ENCODE measurements at regions not wholly inside any gene's neighbourhood (a gene's known extent, or its start where the extent isn't known, plus 50 kb on each side); places are given as distances from the start of the nearest gene placed in this dataset.
"Not testable (repeated sequence)": the region's sequence is repeated elsewhere in the genome, so short reads cannot be mapped to it uniquely, and the experiment has no call there.

DNA sequence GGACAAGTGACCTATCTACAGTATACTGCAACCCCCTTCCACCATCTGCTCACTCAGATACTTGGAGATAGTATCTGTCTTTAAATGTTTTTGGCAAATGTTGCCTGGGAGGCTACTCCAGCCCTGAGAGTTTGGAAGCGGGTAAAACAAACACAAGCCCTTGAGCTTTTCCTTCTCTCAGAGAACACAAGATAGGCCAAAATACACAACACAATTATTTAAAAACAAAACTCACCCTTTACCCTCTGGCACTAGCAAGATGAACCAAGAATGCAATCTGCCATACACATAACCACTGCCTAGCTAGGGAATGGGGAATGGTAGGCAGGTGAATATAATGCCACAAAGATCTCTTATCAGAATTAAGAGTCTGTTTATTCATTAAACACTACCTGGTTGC is 324.7 kb upstream of the FAM47C start:
- no peak for DNase-seq (ENCODE audit: low spot score)

DNA sequence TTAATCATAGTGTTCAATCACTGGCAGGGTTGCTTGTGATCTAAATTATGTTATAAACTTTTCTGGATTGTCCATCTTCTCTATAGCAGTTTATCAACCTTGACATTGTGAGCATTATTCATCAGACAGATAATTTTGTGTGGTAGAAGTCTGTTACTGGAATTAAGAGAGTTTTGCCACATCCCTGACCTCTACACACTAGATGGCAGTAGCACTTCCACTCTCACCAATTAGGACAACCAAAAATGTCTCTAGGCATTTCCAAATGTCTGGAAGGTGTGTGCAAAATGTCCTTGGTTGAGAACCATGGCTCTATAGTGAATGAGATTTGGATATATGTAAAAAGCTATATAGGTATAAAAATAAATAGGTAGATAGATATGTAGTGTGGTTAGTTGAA is 324.1 kb upstream of the FAM47C start:
- no peak for DNase-seq (ENCODE audit: low spot score)

DNA sequence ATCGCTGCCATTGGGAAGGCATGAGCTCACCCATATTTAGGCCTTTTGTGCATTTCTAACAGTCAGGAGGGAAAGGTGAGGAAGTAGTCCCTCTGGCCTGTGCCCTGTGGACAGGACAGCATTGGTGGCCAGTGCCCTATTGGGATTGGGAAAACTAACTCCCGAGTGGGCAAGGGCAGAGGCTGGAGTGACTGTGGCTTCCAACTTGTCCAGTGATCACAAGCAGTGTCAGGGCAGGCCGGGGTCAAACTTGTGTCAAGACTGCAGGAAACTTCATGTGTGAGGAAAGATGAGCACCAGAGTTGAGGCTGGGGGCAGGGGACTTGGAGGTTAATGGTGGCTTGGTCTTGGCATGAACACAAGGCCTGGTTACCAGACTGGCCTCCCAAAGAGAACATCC is 286.2 kb upstream of the FAM47C start:
- no peak for DNase-seq (ENCODE audit: low spot score)

DNA sequence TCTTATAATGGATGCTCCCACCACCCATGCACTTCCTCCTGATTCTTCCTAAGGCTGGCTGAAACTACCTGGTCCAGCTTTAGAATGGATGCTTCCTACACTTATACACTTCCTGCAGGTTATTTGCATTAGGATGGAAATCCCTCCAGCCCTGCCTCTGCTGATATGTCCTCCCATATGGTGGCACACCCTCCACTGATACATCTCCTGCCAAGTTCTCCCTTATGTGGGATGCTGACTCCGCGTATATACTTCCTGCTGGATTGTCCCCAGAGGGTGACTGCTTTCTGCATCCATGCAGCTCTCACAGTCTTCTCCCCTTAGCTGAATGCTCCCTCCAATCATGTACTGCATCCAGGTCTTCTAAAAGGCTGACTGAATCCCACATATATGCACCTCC is 254.6 kb upstream of the FAM47C start:
- no peak for DNase-seq (ENCODE audit: low spot score)

DNA sequence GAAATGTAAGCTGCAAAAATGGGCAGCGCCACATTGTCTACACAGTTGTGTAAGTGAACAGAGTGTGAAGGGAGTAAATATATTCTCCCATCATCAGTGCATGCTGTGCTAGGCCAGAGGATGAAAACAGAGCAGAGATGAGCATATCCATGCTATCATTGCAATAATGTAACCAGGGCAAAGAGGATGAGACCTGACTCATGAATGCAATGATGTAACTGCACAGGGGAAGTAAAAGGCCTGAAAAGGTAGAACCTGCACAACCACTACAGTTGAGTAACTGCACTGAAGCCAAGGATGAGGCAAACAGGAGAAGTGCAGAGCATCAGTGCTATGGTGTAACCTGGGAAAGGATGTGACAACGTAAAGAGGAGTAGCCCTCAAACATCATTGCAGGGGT is 220.4 kb upstream of the FAM47C start:
- DNase-seq (ENCODE audit: low spot score) = no peak

DNA sequence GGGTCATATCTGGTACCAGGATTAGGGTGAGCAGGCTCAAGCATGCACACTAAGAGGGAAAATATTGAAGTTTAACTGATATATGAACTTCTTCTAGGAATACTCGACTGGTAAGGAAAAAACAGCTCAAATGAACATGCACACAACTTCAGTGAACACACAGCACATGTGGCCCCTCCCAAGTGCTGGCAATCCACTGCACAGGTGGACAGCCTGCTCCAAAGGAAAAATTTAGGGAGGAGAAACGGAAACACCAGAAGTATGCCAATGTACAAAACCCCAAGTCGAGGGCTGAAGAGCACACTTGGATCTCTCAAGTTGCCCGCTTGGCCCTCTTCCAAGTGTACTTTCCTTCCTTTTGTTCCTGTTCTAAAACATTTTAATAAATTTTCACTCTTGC is 205.0 kb upstream of the FAM47C start:
- DNase-seq (ENCODE audit: low spot score) = no peak

DNA sequence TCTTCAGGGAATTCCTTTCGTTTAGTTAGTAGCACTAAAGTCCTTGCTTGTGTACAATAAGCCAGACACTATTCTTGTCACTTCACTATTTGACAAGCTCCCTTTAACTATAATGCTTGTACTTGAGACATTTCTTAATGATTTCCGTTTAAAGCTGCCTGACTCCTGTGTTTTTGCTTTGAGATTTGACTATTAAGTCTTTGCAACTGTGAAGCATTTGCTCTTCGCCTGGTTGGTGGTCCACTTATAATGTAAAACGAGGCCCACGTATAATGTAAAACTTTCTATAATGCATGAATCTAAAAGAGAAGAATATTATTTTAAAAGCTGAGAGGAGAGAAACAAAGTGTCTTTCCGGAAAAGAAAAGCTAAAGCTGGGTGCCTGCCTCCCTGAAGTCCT is 204.1 kb upstream of the FAM47C start:
- DNase-seq (ENCODE audit: low spot score) = no peak

DNA sequence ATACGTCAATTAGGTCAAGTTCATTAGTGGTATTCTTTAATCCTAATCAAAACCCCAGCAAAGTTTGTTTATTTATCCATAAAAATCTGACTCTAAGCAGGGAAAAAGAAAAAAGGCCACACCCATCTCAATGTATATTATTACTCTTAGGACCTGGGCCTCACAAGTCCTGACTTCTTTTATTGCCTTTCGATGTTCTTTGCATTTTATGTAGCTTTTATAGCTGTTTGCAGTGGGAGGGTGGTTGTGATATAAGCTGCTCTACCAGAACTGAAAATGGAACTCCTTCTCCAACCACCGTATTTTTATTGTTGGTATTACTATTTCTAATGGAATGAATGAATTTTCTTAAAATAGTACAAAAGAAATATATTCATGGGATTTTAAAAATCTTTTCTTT is 163.3 kb upstream of the FAM47C start:
- DNase-seq (ENCODE audit: low spot score) = no peak

DNA sequence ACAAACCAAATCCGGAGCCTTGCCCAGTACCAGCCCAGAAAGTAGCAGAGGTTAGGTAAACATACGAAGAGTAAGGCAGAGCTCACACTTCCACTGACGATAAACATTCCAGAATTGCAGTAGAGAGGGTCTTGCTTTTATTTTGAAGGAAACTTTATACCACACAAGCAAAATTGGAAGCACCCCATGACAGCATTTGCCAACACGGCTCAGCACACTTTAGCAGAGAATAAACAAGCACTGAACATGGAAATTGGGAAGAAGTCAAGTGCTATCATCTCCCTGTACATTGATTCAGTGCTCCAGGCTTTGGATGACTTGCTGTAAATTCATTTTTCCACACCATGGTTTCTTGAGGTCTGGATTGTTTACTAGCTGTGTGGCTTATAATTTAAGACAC is 160.7 kb upstream of the FAM47C start:
- no peak for DNase-seq (ENCODE audit: low spot score)

DNA sequence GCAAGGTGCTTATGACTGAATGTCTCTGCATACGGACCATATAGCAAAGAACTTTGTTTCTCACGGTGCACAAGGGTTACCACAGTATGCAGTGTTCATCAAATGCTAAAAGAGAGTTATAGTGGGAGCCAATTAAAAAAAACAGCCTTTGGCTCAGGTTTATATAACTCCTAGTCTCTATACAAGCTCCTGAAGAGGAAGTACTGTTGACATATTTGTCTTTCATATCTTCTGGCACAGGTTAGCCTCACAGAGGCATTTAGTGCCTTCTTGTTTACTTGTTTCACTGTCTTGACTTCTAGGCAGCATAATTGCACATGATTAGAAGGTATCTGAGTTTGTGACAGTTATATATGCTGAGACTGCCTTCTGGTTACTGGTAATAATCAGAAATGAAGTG is 158.8 kb upstream of the FAM47C start:
- no peak for DNase-seq (ENCODE audit: low spot score)

DNA sequence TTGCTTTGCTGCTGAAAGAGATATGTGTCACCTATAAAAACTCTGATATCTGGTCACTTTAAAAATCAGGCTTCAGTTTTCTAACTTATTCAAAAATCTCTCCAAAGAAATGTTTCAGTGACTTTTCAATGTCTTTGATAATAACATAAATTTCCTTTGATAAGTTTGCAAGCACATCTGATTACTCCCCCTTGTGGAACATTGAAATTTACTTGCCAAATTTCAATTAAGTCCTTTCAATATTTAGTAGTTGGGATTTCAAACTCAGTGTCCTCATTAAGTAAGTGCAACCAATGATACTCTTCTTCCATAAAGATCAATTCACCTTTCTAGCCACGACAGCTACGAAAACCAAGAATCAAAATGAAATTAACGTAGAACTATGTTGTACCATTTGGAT is 151.3 kb upstream of the FAM47C start:
- no peak for DNase-seq (ENCODE audit: low spot score)

DNA sequence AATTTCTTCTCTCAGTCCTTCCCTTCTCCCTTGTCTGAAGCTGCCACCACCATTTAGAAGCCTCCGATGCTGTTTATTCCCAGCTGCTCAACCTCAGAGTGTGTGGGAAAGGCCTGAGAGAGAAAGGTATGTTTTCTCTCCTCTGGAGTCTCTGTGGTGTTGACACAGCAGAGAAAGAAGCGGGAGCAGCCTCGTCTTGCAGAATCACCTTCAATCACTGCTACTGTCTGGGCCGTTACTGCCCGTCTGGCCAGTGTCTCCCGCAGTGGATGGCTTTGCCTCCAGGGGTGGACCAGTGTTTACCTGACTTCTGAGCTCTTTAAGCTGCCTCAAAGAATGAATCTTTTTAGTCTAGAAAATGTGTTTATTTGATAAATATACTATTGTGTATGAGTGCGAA is 148.9 kb upstream of the FAM47C start:
- DNase-seq (ENCODE audit: low spot score) = no peak

DNA sequence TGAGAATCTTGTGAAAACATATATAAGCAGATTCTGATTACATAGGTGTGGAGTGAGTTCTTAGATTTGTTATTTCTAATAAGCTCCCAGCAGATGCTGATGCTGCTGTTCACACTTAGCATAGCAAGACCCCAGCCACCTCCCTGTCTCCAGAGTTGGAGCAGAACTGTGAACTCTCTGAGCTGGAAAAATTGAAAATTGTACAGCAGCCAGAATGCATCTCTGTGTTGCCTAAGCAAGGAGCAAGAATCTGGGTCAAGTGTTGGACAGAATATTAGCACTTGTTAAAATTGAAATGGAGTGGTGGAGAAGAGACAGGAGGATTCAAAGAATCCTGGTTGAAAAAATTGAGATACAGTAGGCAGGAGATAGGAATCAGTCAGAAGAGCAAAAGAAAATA is 146.6 kb upstream of the FAM47C start:
- DNase-seq (ENCODE audit: low spot score) = no peak

DNA sequence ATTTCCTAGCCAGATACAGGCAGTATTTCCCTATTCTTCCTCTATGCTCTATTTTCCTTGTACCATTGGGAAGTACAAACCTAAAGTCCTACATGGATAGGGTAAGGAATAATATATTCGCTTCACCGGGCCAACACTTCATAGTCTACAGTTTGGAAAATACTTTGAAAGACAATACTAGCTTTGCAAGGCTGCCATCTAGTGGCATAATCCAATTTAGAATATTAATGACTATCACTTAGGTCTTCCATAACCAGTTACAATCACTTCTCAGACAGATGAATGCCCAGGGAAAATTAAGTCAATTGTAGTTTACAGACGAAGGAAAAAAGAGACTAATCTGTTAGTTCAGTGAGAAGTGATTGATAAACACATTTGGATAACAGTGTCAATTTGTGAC is 141.0 kb upstream of the FAM47C start:
- DNase-seq (ENCODE audit: low spot score) = peak; percentile 3

DNA sequence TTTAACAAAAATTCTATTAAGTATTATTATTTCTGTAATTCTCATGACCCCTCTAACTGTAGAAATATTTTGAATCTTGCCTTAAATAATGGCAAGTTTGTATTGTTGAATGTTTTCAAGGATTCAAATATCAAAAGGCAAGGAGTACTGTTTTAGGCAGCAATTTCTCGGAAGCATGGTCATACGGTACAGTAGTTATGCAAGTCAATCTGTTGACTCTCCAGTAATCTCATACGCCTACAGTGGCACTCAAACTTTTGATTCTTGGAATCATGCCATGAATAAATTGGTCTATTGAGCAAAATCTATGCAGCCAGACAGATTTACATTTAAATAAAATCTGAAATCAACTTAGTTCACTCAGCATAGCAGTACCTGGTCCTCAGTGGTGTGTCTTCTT is 139.6 kb upstream of the FAM47C start:
- no peak for DNase-seq (ENCODE audit: low spot score)

DNA sequence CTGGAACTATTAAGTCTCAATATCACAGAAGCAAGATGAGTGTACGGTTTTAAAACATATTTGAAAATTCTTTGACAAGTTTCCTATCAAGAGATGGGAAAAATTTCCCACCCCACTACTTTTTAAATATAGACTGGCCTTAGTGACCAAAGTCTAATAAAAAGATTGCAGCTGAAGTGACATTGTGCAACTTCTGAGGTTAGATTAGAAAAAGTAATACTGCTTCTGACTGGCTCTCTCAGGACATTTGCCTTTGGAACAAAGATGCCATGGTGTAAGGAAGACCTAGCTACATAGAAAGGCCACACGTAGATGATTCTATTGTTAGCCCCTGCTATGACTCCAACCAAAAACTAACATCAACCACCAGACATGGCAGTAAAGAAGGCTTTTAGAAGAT is 138.7 kb upstream of the FAM47C start:
- DNase-seq (ENCODE audit: low spot score) = no peak

DNA sequence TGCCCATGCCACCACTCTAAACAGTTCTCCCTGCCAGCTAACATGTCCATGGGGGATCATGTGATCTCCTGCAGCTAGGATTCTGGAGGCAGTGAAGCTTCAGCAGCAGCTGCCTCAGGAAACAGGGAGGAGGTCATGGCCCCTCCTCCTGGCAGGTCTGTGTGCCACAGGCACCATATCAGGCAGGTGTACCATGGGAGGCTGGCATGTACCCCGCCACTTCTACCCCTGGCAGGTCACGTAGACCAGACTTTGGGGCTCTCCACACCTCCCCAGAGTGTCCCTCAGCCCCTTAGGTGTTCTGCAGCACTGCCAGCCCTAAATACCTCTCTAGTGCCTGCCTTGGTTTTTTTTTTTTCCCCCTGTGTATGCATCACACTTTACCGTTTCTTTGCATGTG is 110.5 kb upstream of the FAM47C start:
- no peak for DNase-seq (ENCODE audit: low spot score)

DNA sequence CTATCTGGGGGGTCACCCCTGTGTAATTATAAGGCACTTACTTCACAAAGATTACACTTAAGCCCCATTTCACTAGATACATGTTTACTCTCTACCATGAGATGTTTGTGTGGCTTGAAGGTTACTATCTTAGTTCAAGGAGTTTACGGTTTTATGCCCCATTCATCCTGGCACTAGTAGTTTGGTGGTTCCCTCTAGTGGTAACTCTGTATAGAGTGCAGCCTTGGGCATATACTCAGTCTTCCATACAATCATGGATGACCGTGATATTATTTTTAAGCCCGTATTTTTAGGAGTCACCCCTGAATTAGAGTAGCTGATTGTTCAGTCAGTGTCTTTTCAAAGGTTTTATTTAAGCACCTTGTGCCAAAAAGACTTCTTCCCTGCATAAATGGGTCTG is 109.9 kb upstream of the FAM47C start:
- no peak for DNase-seq (ENCODE audit: low spot score)

DNA sequence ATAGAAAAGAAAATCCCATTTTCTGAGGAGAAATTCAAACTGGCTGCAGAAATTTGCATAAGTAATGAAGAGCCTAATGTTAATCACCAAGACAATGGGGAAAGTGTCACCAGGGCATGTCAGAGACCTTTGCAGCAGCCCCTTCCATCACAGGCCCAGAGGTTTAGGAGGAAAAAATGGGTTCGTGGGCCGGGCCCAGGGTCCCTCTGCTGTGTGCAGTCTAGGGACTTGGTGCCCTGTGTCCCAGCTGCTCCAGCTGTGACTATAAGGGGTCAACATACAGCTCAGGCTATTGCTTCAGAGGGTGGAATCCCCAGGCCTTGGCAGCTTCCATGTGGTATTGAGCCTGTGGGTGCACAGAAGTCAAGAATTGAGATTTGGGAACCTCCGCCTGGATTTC is 103.6 kb upstream of the FAM47C start:
- not testable (repeated sequence) for DNase-seq (ENCODE audit: low spot score)

DNA sequence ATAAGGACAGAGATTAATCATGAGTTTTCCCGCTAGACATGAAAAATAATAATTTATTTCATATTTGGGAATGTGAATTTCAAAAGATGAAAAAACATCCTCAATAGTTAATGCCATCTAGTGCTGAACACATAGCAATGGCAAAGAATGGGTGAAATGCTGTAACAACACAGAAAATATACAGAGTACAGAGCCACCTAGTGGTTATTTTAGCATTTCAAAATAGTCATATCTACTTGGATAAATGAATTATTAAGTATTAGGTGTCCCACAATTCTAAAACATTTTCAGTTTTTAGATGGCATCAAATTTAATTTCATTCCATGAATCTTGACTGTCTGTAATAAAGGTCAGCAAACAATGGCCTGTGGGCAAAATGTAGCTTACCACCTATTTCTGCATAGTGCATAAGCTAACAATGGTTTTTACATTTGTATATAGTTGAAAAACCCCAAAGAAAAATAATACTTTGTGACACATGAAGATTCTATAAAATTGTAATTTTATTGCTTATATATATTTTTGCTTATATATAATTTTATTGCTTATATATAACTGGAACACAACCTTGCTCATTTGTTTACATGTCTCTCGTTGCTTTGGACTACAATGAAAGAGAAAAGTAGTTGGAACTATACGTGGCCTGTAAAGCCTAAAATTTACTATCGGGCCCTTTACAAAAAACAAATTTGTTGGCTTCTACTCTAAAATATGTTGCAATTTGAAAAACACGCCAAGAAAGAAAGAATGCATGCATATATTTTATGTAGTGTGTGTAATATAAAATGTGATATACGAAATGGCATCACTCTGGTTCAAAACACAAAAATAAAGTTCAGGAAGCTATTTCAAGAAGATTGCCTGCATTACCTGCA is 99.1 kb upstream of the FAM47C start:
- DNase-seq (ENCODE audit: low spot score) = no peak

DNA sequence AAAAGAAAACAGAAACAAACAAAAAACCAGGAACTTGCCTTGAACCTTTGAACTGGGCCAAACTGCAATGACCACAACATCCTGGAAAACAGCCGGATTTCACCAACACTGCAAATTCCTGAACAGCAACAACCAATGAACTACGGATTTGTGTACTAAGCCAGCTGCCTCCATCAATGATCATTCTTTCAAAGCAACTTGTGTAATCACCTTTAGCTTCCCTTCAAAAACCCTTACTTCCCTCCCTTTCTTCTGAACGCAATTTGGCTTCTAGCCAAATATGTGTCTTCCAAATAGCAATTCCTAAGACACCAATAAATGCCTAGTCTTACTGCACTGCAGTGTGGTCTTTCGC is 98.5 kb upstream of the FAM47C start:
- DNase-seq (ENCODE audit: low spot score) = no peak

DNA sequence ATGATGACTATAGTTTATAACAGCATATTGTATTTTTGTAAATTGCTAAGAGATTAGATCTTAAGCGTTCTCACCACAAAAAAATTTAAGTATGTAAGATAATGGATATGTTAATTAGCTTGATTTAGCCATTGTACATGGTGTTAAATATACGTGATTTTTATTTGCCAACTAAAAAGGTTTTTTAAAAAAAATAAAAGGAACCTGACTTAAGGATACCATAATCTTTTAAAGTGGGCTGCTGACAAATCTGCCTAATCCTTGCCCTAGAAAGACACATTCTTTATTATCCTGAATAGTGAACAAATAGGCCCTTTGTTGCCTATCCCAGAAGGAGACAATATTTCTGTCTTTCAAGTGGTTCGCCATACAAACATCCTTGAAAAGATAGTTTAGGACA is 94.6 kb upstream of the FAM47C start:
- no peak for DNase-seq (ENCODE audit: low spot score)

DNA sequence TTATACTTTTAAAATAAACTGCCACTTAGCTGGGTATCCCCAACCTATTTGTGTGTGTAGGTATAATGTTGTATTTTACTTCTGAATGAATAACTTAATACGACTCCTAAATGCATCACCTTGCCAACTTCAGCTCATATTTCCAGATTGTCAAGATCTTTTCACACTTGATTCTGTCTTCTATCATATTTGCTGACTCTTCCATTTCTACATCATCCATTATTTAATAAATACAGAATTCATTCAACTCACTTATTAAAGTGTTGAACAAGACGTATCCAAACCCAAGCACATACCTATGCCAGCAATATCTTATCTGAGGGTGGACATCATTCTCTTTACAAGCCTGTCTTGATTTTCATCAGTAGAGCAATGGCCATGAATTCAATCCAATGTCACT is 91.2 kb upstream of the FAM47C start:
- DNase-seq (ENCODE audit: low spot score) = no peak

DNA sequence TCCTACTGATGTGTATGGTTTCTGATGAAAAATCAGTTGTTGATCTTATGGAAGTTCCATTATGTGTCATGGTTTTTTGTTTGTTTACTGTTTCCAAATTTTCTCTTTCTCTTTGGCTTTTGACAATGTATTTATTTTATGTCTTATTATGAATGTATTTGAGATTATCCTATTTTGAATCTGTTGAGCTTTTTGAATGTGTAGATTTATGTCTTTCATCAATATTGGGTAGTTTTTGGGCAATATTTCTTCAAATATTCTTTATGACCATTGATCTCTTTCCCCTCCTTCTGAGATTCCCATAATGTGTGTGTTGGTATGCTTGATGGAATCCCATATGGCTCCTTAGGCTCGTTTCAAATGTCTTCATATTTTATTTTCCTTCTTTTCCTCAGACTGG is 80.5 kb upstream of the FAM47C start:
- no peak for DNase-seq (ENCODE audit: low spot score)

DNA sequence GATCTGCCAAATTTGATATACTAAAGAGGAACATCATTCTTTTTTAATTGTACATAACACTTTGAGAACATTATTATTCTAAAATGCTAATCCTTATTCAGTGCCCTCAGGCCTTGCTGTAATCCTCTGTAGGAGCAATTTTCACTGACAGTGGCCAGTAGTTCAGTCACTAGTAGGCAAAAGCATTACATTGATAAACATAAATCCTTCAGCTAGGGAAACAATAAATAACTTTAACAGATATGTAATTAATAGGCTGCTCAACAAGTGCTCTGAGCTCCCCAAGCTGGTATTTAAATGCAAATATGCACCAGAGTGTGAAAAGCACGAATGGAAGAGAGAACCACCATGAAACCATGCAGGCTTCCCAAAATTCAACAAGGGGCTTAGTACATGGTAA is 77.7 kb upstream of the FAM47C start:
- no peak for DNase-seq (ENCODE audit: low spot score)
